Pancreas (tissue), 10 donors: ENCODE measurements at regions not wholly inside any gene's neighbourhood (a gene's known extent, or its start where the extent isn't known, plus 50 kb on each side); places are given as distances from the start of the nearest gene placed in this dataset.

Source experiments
- ATAC-seq, 4 donors: fragments of 200-7000 bp; cut with Tn5 transposase; one replicate each; pipeline versions ENCODE4 v1.8.0 to v1.9.1; 2020; ENCODE audit warnings: mild to moderate bottlenecking in 4 of 4, moderate library complexity in 4 of 4
- DNase-seq, 6 donors: peaks; one replicate each; pipeline ENCODE4 v3.0.0-alpha.2; 2020
- FAIRE-seq: peaks from 2 replicates; lab custom pipeline; 2012; peaks lifted over from hg19 to GRCh38; lab: Jason Lieb, UNC
- H3K27ac ChIP-seq, 4 donors: fragments of 200-600 bp; sonication (generic); 1 replicate in 3 of 4; 2 replicates in 1 of 4; pipeline versions ENCODE4 v1.5.0 to v1.8.0; 2020
- H3K27me3 ChIP-seq, 4 donors: fragments of 200-600 bp; one replicate each; pipeline ENCODE4 v1.8.0; 2021
- H3K36me3 ChIP-seq, 3 donors: fragments of 200-600 bp; sonication (generic) in 1 of 3; one replicate each; pipeline versions ENCODE4 v1.5.0 to v1.8.0; 2020 to 2021
- H3K4me1 ChIP-seq, 3 donors: fragments of 200-600 bp; one replicate each; pipeline ENCODE4 v1.8.0; 2021
- H3K4me3 ChIP-seq, 4 donors: fragments of 200-600 bp; sonication (generic) in 2 of 4; one replicate each; pipeline versions ENCODE4 v1.5.0 to v1.8.0; 2020 to 2021
- H3K9me3 ChIP-seq, 4 donors: fragments of 200-600 bp; one replicate each; pipeline ENCODE4 v1.8.0; 2021
- WGBS, 2 donors: extraction: QIAGEN DNeasy Blood & Tissue Kit; methylation state at CpG; one replicate each; pipeline ENCODE4 v1.1.7; 2013; 5-methylcytosine and 5-hydroxymethylcytosine counted together
- intact Hi-C, 3 donors: fragments of 100-400 bp; cut with DNase I; formaldehyde crosslinking; loops; one replicate each; pipeline versions ENCODE4 v1.11.1 to v1.14.2; 2022
- TF ChIP-seq, protein P1 (sequence below), 4 donors: fragments of 200-600 bp; sonication (generic) in 3 of 4; IDR thresholded peaks; one replicate each; pipeline versions ENCODE4 v1.5.0 to v1.8.0; 2021; ENCODE audit warnings: antibody characterized with exemption in 4 of 4
- donor health status: healthy with polysubstance abuse.
- donor health status: DM: no; HTN: no; CAD: no; lungs with moderate emphysema.
- donor health status: DM: no; HTN: no; CAD: no.
- donor health status: control.
- donor health status: control.
- donor health status: Bipolar disorder and iron deficiency.
- donor health status: DM: yes; HTN: yes; CAD: no.
- donor health status: DM: no; HTN: no; CAD: no.
- donor health status: DM: no; HTN: no; CAD: no.
- donor health status: DM: yes; HTN: yes; CAD: no.

DNA sequence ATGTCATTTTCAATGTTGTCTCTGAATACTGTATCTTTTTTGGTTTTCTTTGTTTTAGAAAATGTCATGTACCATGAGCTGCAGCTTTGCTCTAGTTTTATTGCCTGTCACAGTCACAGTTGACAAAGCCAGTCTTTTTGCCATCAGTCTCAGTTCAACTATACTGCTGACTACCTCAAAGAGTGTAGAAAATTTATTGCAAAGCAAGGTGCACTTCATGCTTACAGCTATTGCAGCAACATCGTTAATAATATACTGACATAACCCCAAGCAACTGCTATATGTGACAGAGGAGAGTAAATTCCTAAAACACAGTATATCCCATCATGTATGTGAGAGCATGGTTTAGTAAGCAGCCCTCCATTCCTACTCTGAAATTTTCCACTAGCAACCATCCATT lies 2022.3 kb downstream of the ARAP2 start:
- Histone ChIP-seq H3K4me1 (no peaks in the 10 kb centered on the region), H3K36me3 (no peaks in the 10 kb centered on the region), H3K27me3 (no peaks in the 10 kb centered on the region), H3K27ac (no peak overlapping the region), H3K4me3 (no peak overlapping the region), H3K9me3 (no peaks in the 10 kb centered on the region)
- TF ChIP-seq, protein P1, sequence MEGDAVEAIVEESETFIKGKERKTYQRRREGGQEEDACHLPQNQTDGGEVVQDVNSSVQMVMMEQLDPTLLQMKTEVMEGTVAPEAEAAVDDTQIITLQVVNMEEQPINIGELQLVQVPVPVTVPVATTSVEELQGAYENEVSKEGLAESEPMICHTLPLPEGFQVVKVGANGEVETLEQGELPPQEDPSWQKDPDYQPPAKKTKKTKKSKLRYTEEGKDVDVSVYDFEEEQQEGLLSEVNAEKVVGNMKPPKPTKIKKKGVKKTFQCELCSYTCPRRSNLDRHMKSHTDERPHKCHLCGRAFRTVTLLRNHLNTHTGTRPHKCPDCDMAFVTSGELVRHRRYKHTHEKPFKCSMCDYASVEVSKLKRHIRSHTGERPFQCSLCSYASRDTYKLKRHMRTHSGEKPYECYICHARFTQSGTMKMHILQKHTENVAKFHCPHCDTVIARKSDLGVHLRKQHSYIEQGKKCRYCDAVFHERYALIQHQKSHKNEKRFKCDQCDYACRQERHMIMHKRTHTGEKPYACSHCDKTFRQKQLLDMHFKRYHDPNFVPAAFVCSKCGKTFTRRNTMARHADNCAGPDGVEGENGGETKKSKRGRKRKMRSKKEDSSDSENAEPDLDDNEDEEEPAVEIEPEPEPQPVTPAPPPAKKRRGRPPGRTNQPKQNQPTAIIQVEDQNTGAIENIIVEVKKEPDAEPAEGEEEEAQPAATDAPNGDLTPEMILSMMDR (IDR thresholded peaks at IDR 0.05): no peak
- no peak for DNase-seq
- no peak for FAIRE-seq
- 53 to 59% methylated on average over 1 of the region's 1 CpG for WGBS, 2 donors
- no peak for ATAC-seq
- intact Hi-C loops: no loop called here

DNA sequence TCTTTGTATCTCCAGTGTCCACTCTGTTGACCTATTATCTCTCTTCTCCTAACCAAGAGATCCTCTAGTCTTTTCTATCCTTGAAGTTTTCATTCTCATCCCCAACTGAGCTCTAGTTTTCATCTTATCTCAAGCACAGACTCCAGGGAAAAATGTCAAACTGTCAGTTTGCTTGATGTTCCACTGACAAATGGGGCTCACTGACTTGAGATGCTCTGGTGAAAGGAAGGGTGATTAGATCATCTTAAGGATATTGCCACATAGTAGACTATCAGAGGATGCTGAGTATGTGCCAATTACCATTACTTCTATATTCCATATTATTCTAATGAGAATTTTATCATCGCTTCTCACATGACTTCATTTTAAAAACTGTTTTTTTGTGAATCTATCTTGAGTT lies 2008.2 kb downstream of the ARAP2 start:
- TF ChIP-seq, protein P1 (IDR thresholded peaks at IDR 0.05): no peak
- ATAC-seq (no peak), FAIRE-seq (no peak), DNase-seq (no peak)
- Histone ChIP-seq H3K36me3 (no peaks in the 10 kb centered on the region), H3K9me3 (no peaks in the 10 kb centered on the region), H3K27ac (no peak overlapping the region), H3K4me1 (no peaks in the 10 kb centered on the region), H3K27me3 (no peaks in the 10 kb centered on the region), H3K4me3 (no peak overlapping the region)
- intact Hi-C loops: no loop called here
- WGBS, 2 donors: 71 to 85% methylated on average over 1 of the region's 1 CpG

DNA sequence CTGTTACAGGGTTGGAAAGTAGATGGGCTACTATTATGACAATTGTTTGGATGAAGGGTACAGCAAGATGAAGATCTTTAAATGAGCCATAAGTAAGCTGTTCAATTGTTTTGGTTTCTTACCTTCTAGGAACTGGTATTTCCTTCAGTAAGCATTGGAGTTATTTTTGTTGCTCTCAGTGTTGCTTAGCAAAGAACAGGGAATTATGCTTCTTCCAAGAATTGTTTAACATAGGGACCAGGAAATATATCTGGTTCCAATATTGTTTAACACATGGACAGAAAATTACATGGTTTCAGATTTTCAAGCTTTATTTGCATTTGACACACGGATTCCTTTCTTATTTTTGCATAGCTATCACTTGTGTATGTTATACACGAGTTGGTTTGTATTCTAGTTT lies 1999.0 kb downstream of the ARAP2 start:
- WGBS, 2 donors: 43 to 60% methylated on average over 2 of the region's 2 CpGs
- FAIRE-seq (no peak), DNase-seq (no peak), ATAC-seq (no peak)
- Histone ChIP-seq H3K27ac (no peak overlapping the region), H3K27me3 (no peaks in the 10 kb centered on the region), H3K36me3 (no peaks in the 10 kb centered on the region), H3K9me3 (no peaks in the 10 kb centered on the region), H3K4me1 (no peaks in the 10 kb centered on the region), H3K4me3 (no peak overlapping the region)
- intact Hi-C loops: no loop called here
- TF ChIP-seq, protein P1 (IDR thresholded peaks at IDR 0.05): no peak

DNA sequence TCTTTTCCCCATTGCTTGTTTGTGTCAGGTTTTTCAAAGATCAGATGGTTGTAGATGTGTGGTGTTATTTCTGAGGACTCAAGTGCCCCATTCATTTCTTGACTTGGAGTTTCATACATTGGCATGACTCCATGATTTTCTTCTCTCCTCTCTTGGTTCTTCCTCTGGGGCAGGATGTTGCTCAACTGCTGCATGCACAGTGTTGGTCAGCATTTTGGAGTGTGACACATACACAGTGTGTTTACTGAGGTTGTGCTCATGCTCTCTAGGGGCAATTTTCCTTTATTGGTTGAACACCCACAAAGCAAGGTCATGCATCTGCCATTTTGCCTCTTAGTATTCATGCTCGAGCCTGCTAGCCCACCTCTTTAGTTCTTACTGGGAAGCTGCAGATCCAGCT lies 1993.8 kb downstream of the ARAP2 start:
- TF ChIP-seq, protein P1 (IDR thresholded peaks at IDR 0.05): no peak
- H3K27ac ChIP-seq: no peak overlapping the region
- H3K4me3 ChIP-seq: no peak overlapping the region
- ATAC-seq: no peak
- H3K36me3 ChIP-seq: no peaks in the 10 kb centered on the region
- no peaks in the 10 kb centered on the region for H3K27me3 ChIP-seq
- DNase-seq: no peak
- WGBS, 2 donors: 49 to 72% methylated on average over 1 of the region's 1 CpG
- FAIRE-seq: no peak
- H3K4me1 ChIP-seq: no peaks in the 10 kb centered on the region
- intact Hi-C loops: no loop called here
- H3K9me3 ChIP-seq: no peaks in the 10 kb centered on the region

DNA sequence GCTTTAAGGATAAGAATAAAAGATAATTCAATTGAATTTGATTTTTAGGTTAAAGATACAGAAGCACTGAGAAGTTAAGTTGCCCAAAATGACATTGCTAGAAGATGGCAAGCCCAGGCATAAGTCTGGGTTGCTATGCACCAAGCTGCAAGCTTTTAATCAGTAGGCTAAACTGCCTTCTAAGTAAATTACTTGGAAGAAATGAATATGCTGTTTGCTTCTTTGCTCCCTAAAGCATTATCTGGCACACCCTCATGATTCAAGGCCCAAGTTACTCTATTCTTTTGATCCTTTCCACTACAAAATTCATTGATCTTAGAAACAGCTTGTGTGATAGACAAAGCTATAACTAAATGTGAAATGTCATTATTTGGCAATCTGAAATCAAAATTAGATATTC lies 1991.1 kb downstream of the ARAP2 start:
- Histone ChIP-seq H3K36me3 (no peaks in the 10 kb centered on the region), H3K27ac (no peak overlapping the region), H3K4me3 (no peak overlapping the region), H3K27me3 (no peaks in the 10 kb centered on the region), H3K9me3 (no peaks in the 10 kb centered on the region), H3K4me1 (no peaks in the 10 kb centered on the region)
- no peak for DNase-seq
- TF ChIP-seq, protein P1 (IDR thresholded peaks at IDR 0.05): no peak
- ATAC-seq: no peak
- intact Hi-C loops: no loop called here
- FAIRE-seq: no peak
